Peyer's patch (tissue), 4 donors: ENCODE measurements at regions not wholly inside any gene's neighbourhood (a gene's known extent, or its start where the extent isn't known, plus 50 kb on each side); places are given as distances from the start of the nearest gene placed in this dataset.

Experiments used
- CTCF ChIP-seq, 6 experiments: fragments of 450-650 bp in 4 of 6; fragments of 200-600 bp in 2 of 6; sonication (generic) in 1 of 6; IDR thresholded peaks; one replicate each; pipeline ENCODE4 v1.5.1; 2017 to 2019; ENCODE audit warnings: antibody characterized with exemption in 6 of 6, mild to moderate bottlenecking in 3 of 6, moderate library complexity in 1 of 6
- POLR2A ChIP-seq, 2 donors: fragments of 450-650 bp; IDR thresholded peaks; one replicate each; pipeline ENCODE4 v1.5.1; 2017; ENCODE audit warnings: antibody characterized with exemption in 2 of 2, mild to moderate bottlenecking in 2 of 2, moderate library complexity in 2 of 2

- TF ChIP-seq CTCF (IDR thresholded peaks at IDR 0.05) (no peak), POLR2A (IDR thresholded peaks at IDR 0.05) (no peak)
Observed at GRCh38 chr12:74751441-74751840, 213.8 kb downstream of the ATXN7L3B start.
